Effector memory CD4-positive, alpha-beta T cell (primary cell): ENCODE measurements at regions not wholly inside any gene's neighbourhood (a gene's known extent, or its start where the extent isn't known, plus 50 kb on each side); places are given as distances from the start of the nearest gene placed in this dataset.
A peak's percentile ranks its signal among the peaks of the same experiment; 100 is the strongest.

Experiments
- DNase-seq, 3 donors: peaks; one replicate each; pipeline ENCODE4 v3.0.0-alpha.2; 2020
- H3K27ac ChIP-seq: 2 replicates; pipeline ENCODE4 v1.7.0; 2013; ENCODE audit warnings: mild to moderate bottlenecking, low read length, moderate library complexity; ENCODE audit not compliant: insufficient read depth, poor library complexity, severe bottlenecking
- H3K27me3 ChIP-seq: replicated peaks from 2 replicates; pipeline ENCODE4 v1.7.0; 2013; ENCODE audit warnings: mild to moderate bottlenecking, low read length; ENCODE audit not compliant: insufficient read depth, control insufficient read depth, poor library complexity, severe bottlenecking
- H3K36me3 ChIP-seq: 2 replicates; pipeline ENCODE4 v1.7.0; 2013; ENCODE audit warnings: mild to moderate bottlenecking, low read length, moderate library complexity; ENCODE audit not compliant: control insufficient read depth, insufficient read depth
- H3K4me1 ChIP-seq: 2 replicates; pipeline ENCODE4 v1.7.0; 2013; ENCODE audit warnings: low read length, mild to moderate bottlenecking; ENCODE audit not compliant: control insufficient read depth, insufficient read depth, poor library complexity, severe bottlenecking
- H3K4me3 ChIP-seq: 2 replicates; pipeline ENCODE4 v1.7.0; 2013; ENCODE audit warnings: low read length, low read depth, mild to moderate bottlenecking; ENCODE audit not compliant: insufficient read depth, poor library complexity, severe bottlenecking
- H3K9me3 ChIP-seq: 2 replicates; pipeline ENCODE4 v1.7.0; 2013; ENCODE audit warnings: mild to moderate bottlenecking, low read length, moderate library complexity; ENCODE audit not compliant: control insufficient read depth

DNA sequence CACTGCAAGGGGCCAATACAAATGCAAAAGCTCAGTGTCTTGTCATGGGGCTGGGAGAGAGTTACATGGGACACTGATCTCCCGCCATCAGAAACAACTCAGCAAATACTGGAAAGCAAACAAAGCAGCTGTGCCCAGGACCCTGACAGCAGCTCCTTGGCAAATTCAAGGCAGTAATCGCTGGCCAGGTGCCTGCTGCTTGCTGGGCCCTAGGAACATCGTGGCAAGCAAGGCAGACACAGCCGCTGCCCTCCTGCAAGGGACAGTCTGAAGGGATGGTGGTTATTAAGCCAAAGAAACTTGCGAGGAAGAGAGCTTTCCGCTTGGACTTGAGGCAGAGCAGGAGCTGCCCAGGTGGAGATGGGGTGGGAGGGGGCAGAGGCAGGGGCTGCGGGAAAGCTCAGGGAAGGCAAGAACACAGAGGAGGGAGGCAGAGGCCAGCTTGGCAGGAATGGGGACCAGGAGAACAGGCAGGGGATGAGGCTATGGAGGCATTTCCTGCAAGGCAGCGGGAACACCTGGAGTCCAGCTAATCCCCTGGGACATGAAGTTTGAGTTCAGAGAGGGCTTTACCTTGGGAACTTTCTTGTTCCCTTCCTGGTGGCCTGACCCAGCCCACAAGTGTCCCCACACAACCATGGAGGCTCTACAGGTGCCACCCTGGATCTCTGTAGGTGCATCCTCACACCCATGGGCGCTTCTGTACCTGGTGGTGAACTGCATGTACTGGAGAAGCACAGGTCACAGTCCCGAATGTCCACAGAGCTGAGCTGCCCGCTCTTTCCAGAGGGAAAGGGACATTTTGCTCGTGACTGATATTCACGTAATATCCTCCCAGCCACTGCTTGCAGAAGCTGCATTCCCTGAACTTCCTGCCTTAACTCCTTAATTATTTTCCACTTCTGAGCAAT, 78.7 kb upstream of the ATP2B2 start:
- Histone ChIP-seq H3K4me3 (no peak overlapping the region), H3K36me3 (no peaks in the 10 kb centered on the region), H3K9me3 (no peaks in the 10 kb centered on the region), H3K27ac (no peak overlapping the region), H3K27me3 (no peaks in the 10 kb centered on the region), H3K4me1 (no peaks in the 10 kb centered on the region)
- no peak for DNase-seq

DNA sequence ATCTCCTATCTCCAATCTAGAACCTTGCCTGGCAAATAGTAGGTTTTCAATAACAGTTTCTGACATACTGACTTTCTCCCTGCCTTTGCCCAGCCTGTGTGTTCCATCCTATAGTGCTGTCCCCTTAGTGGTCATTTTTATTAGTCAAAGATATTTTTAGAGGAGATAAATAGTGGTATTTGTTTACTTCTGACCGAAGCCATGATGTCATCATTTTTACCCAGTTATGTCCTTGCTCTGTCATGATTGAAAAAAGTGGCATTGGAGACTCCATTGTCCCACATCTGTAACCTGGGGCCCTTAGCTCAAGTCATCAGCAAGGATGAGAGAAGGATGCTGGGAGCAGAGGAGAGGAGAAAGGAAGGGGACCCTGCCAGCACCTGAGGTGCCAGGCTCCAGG, 80.6 kb upstream of the ATP2B2 start:
- H3K4me1 ChIP-seq = no peaks in the 10 kb centered on the region
- no peak overlapping the region for H3K4me3 ChIP-seq
- H3K27me3 ChIP-seq = no peaks in the 10 kb centered on the region
- DNase-seq = no peak
- H3K27ac ChIP-seq = no peak overlapping the region
- H3K36me3 ChIP-seq = no peaks in the 10 kb centered on the region
- no peaks in the 10 kb centered on the region for H3K9me3 ChIP-seq

DNA sequence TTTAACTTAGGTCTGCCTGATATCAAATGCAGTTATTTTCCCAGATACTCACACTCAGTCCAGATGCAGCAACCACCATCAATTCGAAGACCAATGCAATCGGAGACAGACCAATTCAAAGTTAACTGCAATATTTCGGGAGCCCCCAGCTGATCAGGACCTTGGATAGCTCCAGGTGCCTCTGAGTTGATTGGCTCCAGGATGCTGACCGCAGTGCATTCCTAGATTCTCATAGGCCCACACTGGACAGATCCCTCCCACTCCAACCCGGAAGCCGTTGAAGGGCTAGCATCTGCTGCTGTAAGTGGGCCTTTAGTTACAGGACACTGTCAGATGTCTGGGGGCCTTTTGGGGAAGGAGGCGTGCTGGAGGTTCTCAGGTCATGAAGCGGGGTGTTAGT, 89.5 kb upstream of the ATP2B2 start:
- DNase-seq = peak in 2 of 3 donors; percentile 5 to 18
- Histone ChIP-seq H3K4me3 (no peak overlapping the region), H3K27ac (no peak overlapping the region), H3K36me3 (no peaks in the 10 kb centered on the region), H3K27me3 (no peaks in the 10 kb centered on the region), H3K4me1 (no peaks in the 10 kb centered on the region), H3K9me3 (no peaks in the 10 kb centered on the region)

DNA sequence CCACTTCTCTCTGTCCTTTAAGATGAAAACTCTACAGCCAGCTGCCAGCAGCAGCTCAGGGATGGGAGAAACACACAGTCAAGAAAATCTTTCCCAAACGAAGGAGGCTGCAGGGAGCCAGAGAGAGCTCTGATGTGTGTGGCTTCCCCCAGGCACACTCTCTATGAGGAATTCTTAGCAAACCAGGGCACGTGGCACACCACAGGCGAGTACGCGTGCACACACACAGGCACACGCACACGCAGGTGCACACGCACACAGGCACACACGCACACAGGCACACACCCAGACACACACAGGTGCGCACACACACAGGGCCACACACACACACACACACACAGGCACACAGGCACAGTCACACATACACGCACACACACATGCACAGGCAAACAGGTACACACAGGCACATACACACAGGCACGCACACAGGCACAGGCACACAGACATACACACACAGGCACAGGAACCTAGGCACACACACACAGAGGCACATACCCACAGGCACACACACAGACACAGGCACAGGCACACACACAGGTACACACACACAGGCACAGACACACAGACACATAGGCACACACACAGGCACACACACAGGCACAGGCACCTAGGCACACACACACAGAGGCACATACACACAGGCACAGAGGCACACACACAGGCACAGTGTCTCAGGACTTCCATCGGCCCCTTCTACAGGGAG, 91.5 kb upstream of the ATP2B2 start:
- H3K27ac ChIP-seq = no peak overlapping the region

GRCh38 chr3:10597733-10598132, 92.3 kb upstream of the ATP2B2 start:
- H3K27me3 ChIP-seq = no peaks in the 10 kb centered on the region
- H3K9me3 ChIP-seq = no peaks in the 10 kb centered on the region
- H3K27ac ChIP-seq = no peak overlapping the region
- no peak for DNase-seq
- no peaks in the 10 kb centered on the region for H3K36me3 ChIP-seq
- peaks cover 11% of the 10 kb centered on the region for H3K4me1 ChIP-seq
- H3K4me3 ChIP-seq = no peak overlapping the region

More for the DNA sequence above, 91.5 kb upstream of the ATP2B2 start:
- no peak overlapping the region for H3K4me3 ChIP-seq
- DNase-seq = no peak
- H3K36me3 ChIP-seq = no peaks in the 10 kb centered on the region
- H3K9me3 ChIP-seq = no peaks in the 10 kb centered on the region
- H3K4me1 ChIP-seq = peaks cover 3% of the 10 kb centered on the region
- no peaks in the 10 kb centered on the region for H3K27me3 ChIP-seq

DNA sequence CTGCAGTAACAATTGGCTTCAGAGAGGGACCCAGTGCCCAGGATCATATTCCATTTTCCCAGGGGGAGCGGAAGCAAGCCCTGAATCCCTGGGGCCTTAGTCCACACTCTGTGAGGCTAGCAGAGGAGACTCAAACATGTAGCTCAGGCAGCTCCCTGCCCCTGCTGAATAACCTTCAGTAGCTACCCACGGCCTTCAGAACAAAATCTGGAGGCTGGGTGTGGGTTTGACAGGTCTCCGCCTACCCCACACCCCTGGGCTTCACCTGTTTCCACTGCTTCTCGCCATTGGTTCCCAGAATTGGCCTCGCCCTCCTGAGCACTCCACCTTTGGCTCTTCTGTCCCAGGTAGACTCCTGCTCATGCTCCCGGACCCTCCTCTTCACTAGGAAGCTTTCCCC, 93.6 kb upstream of the ATP2B2 start:
- Histone ChIP-seq H3K4me1 (peaks cover 24% of the 10 kb centered on the region), H3K27ac (no peak overlapping the region), H3K4me3 (no peak overlapping the region), H3K9me3 (no peaks in the 10 kb centered on the region), H3K27me3 (no peaks in the 10 kb centered on the region), H3K36me3 (no peaks in the 10 kb centered on the region)
- DNase-seq = no peak

DNA sequence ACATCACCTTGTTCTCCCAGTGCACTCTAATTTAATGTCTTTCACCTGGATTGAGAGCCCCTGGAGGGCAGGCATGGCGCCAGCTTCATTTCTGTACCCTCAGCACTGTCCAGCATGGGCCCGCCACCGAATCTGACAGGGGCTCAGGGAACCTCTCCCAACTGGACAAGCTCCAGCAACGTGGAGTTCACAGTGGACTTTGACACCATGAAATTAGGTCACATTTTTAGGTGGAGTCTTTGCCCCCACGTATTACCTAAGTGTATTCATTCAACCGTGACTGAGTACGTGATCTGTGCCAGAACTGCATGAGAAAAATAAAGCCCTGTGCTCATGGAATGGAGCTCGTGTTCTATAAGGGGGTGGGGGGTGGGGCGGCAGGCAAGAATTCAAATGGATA, 94.1 kb upstream of the ATP2B2 start:
- no peak for DNase-seq
- Histone ChIP-seq H3K27ac (no peak overlapping the region), H3K9me3 (no peaks in the 10 kb centered on the region), H3K36me3 (no peaks in the 10 kb centered on the region), H3K27me3 (no peaks in the 10 kb centered on the region), H3K4me3 (no peak overlapping the region), H3K4me1 (peaks cover 26% of the 10 kb centered on the region)

- no peaks in the 10 kb centered on the region for H3K9me3 ChIP-seq
- peaks cover 26% of the 10 kb centered on the region for H3K4me1 ChIP-seq
- no peak overlapping the region for H3K4me3 ChIP-seq
- H3K27ac ChIP-seq = no peak overlapping the region
- H3K36me3 ChIP-seq = no peaks in the 10 kb centered on the region
- DNase-seq = no peak
- no peaks in the 10 kb centered on the region for H3K27me3 ChIP-seq
These were observed 94.9 kb upstream of the ATP2B2 start for GRCh38 chr3:10600296-10600714.

- H3K4me3 ChIP-seq = no peak overlapping the region
- no peaks in the 10 kb centered on the region for H3K9me3 ChIP-seq
- no peak for DNase-seq
- peaks cover 26% of the 10 kb centered on the region for H3K4me1 ChIP-seq
- no peaks in the 10 kb centered on the region for H3K36me3 ChIP-seq
- no peak overlapping the region for H3K27ac ChIP-seq
- no peaks in the 10 kb centered on the region for H3K27me3 ChIP-seq
These were observed 95.3 kb upstream of the ATP2B2 start for GRCh38 chr3:10600726-10601125.
